ENCODE measurements at regions not wholly inside any gene's neighbourhood (a gene's known extent, or its start where the extent isn't known, plus 50 kb on each side); places are given as distances from the start of the nearest gene placed in this dataset.

- no peak for TF ChIP-seq EGR1 (IDR thresholded peaks at IDR 0.05; ENCODE audit: low read depth in 2 of 2)
- no peak for TF ChIP-seq HNF4G (IDR thresholded peaks at IDR 0.05)
- TF ChIP-seq SP1 (IDR thresholded peaks at IDR 0.05) = no peak
- no peak for TF ChIP-seq YY1 (IDR thresholded peaks at IDR 0.05)
- TF ChIP-seq, protein P1, sequence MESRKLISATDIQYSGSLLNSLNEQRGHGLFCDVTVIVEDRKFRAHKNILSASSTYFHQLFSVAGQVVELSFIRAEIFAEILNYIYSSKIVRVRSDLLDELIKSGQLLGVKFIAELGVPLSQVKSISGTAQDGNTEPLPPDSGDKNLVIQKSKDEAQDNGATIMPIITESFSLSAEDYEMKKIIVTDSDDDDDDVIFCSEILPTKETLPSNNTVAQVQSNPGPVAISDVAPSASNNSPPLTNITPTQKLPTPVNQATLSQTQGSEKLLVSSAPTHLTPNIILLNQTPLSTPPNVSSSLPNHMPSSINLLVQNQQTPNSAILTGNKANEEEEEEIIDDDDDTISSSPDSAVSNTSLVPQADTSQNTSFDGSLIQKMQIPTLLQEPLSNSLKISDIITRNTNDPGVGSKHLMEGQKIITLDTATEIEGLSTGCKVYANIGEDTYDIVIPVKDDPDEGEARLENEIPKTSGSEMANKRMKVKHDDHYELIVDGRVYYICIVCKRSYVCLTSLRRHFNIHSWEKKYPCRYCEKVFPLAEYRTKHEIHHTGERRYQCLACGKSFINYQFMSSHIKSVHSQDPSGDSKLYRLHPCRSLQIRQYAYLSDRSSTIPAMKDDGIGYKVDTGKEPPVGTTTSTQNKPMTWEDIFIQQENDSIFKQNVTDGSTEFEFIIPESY (IDR thresholded peaks at IDR 0.05) = no peak
- TF ChIP-seq, protein P2, sequence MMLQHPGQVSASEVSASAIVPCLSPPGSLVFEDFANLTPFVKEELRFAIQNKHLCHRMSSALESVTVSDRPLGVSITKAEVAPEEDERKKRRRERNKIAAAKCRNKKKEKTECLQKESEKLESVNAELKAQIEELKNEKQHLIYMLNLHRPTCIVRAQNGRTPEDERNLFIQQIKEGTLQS (IDR thresholded peaks at IDR 0.05) = no peak
- TF ChIP-seq REST (IDR thresholded peaks at IDR 0.05) = no peak
- no peak for TF ChIP-seq RAD21 (IDR thresholded peaks at IDR 0.05)
- no peak for TF ChIP-seq GABPA (IDR thresholded peaks at IDR 0.05 in 1 of 2, conservative IDR thresholded peaks at IDR 0.05 in 1 of 2)
- no peak for TF ChIP-seq HNF4A (conservative IDR thresholded peaks at IDR 0.05)
- Histone ChIP-seq H3K4me1 (ENCODE audit: control insufficient read depth in 4 of 4, insufficient read depth in 4 of 4, low read length in 3 of 4) (no peaks in the 10 kb centered on the region), H3K36me3 (ENCODE audit: control insufficient read depth in 4 of 4, insufficient read depth in 3 of 4, low read depth in 1 of 4, low read length in 3 of 4) (no peaks in the 10 kb centered on the region), H3K4me3 (ENCODE audit: low read depth in 1 of 3, low read length in 3 of 3) (no peak overlapping the region), H3K27me3 (ENCODE audit: control insufficient read depth in 4 of 4, insufficient read depth in 4 of 4, low read length in 3 of 4) (no peaks in the 10 kb centered on the region), H3K27ac (ENCODE audit: low read depth in 1 of 2, low read length in 2 of 2) (no peak overlapping the region), H3K9ac (ENCODE audit: low read depth in 1 of 2, low read length in 2 of 2) (no peak overlapping the region), H3K9me3 (ENCODE audit: control insufficient read depth in 4 of 4, low read length in 3 of 4) (no peaks in the 10 kb centered on the region)
- DNase-seq (ENCODE audit: low spot score) = no peak
Measured at GRCh38 chr7:46411236-46411635, 490.2 kb upstream of the IGFBP3 start.

- 71% methylated on average over 1 of the region's 1 CpG for WGBS
- H3K9me3 ChIP-seq (ENCODE audit: control insufficient read depth in 4 of 4, low read length in 3 of 4) = no peaks in the 10 kb centered on the region
- H3K9ac ChIP-seq (ENCODE audit: low read depth in 1 of 2, low read length in 2 of 2) = no peak overlapping the region
- H3K27ac ChIP-seq (ENCODE audit: low read depth in 1 of 2, low read length in 2 of 2) = no peak overlapping the region
- no peak overlapping the region for H3K4me3 ChIP-seq (ENCODE audit: low read depth in 1 of 3, low read length in 3 of 3)
- no peaks in the 10 kb centered on the region for H3K4me1 ChIP-seq (ENCODE audit: control insufficient read depth in 4 of 4, insufficient read depth in 4 of 4, low read length in 3 of 4)
- H3K36me3 ChIP-seq (ENCODE audit: control insufficient read depth in 4 of 4, insufficient read depth in 3 of 4, low read depth in 1 of 4, low read length in 3 of 4) = no peaks in the 10 kb centered on the region
- H3K27me3 ChIP-seq (ENCODE audit: control insufficient read depth in 4 of 4, insufficient read depth in 4 of 4, low read length in 3 of 4) = no peaks in the 10 kb centered on the region
- no peak for TF ChIP-seq RXRA (IDR thresholded peaks at IDR 0.05)
- no peak for TF ChIP-seq EGR1 (IDR thresholded peaks at IDR 0.05; ENCODE audit: low read depth in 2 of 2)
- TF ChIP-seq, protein P2 (IDR thresholded peaks at IDR 0.05) = no peak
- no peak for TF ChIP-seq FOXA2 (IDR thresholded peaks at IDR 0.05)
- TF ChIP-seq, protein P3, sequence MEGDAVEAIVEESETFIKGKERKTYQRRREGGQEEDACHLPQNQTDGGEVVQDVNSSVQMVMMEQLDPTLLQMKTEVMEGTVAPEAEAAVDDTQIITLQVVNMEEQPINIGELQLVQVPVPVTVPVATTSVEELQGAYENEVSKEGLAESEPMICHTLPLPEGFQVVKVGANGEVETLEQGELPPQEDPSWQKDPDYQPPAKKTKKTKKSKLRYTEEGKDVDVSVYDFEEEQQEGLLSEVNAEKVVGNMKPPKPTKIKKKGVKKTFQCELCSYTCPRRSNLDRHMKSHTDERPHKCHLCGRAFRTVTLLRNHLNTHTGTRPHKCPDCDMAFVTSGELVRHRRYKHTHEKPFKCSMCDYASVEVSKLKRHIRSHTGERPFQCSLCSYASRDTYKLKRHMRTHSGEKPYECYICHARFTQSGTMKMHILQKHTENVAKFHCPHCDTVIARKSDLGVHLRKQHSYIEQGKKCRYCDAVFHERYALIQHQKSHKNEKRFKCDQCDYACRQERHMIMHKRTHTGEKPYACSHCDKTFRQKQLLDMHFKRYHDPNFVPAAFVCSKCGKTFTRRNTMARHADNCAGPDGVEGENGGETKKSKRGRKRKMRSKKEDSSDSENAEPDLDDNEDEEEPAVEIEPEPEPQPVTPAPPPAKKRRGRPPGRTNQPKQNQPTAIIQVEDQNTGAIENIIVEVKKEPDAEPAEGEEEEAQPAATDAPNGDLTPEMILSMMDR (IDR thresholded peaks at IDR 0.05; ENCODE audit: low read depth, low read length, missing input control) = no peak
- no peak for TF ChIP-seq NR2F2 (IDR thresholded peaks at IDR 0.05)
- no peak for TF ChIP-seq TAF1 (conservative IDR thresholded peaks at IDR 0.05)
- TF ChIP-seq, protein P1 (IDR thresholded peaks at IDR 0.05) = no peak
- TF ChIP-seq REST (IDR thresholded peaks at IDR 0.05) = no peak
- TF ChIP-seq HNF4A (conservative IDR thresholded peaks at IDR 0.05) = no peak
- TF ChIP-seq SP1 (IDR thresholded peaks at IDR 0.05) = no peak
- TF ChIP-seq HNF4G (IDR thresholded peaks at IDR 0.05) = no peak
- TF ChIP-seq JUND (IDR thresholded peaks at IDR 0.05) = no peak
- TF ChIP-seq YY1 (IDR thresholded peaks at IDR 0.05) = no peak
- TF ChIP-seq RAD21 (IDR thresholded peaks at IDR 0.05) = no peak
- TF ChIP-seq GABPA (IDR thresholded peaks at IDR 0.05 in 1 of 2, conservative IDR thresholded peaks at IDR 0.05 in 1 of 2) = no peak
- TF ChIP-seq, protein P4, sequence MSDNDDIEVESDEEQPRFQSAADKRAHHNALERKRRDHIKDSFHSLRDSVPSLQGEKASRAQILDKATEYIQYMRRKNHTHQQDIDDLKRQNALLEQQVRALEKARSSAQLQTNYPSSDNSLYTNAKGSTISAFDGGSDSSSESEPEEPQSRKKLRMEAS (IDR thresholded peaks at IDR 0.05) = no peak
- no peak for TF ChIP-seq FOXA1 (IDR thresholded peaks at IDR 0.05)
- DNase-seq (ENCODE audit: low spot score) = no peak
Measured at GRCh38 chr7:46407125-46407524, 486.1 kb upstream of the IGFBP3 start.

Measured in liver (tissue), 8 donors.